HG02970 (cell line): ENCODE measurements at regions not wholly inside any gene's neighbourhood (a gene's known extent, or its start where the extent isn't known, plus 50 kb on each side); places are given as distances from the start of the nearest gene placed in this dataset.

ENCODE experiments used
- ATAC-seq: cut with Tn5 transposase; IDR thresholded peaks from one replicate; pipeline ENCODE4 v1.9.1; 2021; ENCODE audit warnings: mild to moderate bottlenecking, moderate library complexity, moderate number of reproducible peaks; ENCODE audit not compliant: unreplicated experiment, low FRiP score

- no peak for ATAC-seq
Observed at GRCh38 chr6:87820343-87820984, 118.4 kb upstream of the AKIRIN2 start.

DNA sequence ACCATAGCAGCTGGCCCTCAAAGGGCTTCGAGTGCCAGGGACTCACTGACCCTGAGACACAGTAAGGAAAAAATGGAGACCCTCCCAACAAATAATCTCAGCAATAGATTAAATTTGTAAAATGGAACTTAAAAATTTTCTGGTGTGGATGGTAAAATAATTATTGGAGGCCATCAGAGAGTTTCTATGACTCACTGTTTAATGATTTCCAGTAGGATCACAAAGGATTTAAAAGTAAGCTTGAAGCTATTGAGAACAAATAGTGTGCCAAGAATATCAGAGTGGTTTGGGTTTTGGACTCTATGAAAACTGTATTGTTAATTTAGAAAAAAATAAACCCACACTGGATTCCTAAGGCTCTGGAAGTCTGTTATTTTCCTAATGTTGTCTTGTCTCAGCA, 115.2 kb upstream of the AKIRIN2 start:
- no peak for ATAC-seq

DNA sequence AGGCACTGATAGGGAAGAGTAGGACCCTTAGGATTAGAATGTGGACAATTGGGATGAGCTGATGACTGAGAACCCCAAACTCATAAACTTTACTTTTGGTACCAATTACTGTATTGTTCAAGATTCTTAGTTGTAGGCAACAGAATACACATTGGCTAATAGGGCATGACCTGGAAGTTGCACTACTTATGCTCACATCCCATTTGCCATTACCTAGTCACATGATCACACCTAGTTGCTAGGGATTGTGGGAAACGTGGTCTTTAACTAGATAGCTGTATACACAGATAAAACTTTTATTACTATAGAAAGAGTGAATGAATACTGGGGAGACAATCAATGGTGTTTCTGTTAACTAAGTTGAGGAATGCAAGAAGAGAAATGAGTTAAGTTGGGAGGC, 113.4 kb upstream of the AKIRIN2 start:
- ATAC-seq = no peak

DNA sequence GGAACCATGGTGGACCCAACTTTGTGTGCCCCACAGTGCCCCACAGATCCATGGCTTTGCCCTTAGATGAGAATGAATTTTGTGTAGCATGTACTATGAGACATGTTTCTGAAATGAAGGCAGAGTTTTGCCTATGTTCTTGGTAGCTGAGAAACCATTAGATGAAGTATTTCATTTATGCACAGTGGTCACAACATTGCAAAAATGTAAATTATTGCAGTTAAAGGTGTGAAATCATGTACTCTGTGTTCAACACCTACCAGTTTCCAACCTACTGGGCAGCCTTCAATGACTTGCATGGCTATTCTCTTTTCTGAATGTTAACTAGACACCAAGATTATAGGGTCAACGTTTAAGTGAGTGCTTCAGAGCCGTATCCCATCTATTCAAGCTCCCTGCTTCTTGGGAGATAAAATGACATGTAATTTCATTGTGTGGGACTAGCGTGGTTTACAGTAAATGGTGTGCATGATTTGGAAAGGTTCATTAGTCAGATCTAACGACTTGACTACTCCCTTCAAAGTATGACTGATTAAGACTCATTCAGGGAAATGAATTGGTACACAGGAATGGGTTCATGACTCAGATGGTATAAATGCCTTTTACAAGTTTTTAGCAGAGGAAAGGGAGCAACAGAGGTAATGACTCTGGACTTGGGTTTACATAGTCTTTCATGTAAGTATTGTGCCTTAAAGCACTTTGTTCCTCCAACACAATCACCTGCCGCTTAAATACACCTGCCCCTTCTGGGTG, 106.1 kb upstream of the AKIRIN2 start:
- ATAC-seq = no peak

DNA sequence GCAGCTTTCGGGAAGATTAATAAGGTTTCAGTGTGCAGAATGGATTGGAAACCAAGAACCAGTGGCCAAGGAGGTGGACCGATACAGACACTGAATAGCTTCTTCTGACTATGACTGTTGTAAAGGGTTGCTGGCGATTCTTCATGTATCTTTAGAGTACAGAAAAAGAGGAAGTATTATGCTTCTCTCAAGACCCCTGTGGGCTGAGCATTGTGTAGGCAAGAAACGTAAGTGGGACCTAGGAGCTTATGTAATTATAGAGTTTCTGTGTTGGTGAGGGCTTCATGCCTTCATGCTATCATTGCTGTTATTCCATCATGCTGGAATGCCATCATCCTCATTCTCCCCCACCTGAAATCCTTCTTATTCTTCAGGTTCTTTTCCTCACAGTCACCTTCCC, 105.4 kb upstream of the AKIRIN2 start:
- ATAC-seq = no peak

DNA sequence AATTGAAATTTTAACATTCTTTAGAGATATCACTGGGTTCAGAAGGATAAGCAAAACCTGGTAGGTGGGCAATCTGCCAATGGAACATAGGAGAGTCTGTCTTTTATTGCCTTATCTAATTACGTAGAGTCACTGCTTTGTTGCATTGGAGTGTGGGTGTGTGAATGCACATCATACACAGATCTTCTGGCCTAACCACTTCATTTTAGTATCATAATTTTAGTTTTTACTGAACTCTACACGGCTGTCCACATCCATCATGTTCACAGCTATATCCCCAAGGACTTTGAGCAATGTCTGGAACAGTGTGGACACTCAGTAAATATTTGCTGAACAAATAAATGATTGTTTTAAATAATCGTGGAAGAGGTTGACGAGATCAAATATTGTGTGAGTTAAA, 104.6 kb upstream of the AKIRIN2 start:
- no peak for ATAC-seq

GRCh38 chr6:87806099-87806498, 104.1 kb upstream of the AKIRIN2 start:
- ATAC-seq = no peak

GRCh38 chr6:87803791-87804190, 101.8 kb upstream of the AKIRIN2 start:
- ATAC-seq = no peak

- no peak for ATAC-seq
Observed at GRCh38 chr6:87799651-87800050, 97.6 kb upstream of the AKIRIN2 start.

GRCh38 chr6:87798393-87799278, 96.6 kb upstream of the AKIRIN2 start:
- no peak for ATAC-seq

- ATAC-seq = no peak
Observed at GRCh38 chr6:87794922-87795885, 93.2 kb upstream of the AKIRIN2 start.

GRCh38 chr6:87793315-87793714, 91.3 kb upstream of the AKIRIN2 start:
- ATAC-seq = no peak

- no peak for ATAC-seq
Observed at GRCh38 chr6:87791982-87792381, 89.9 kb upstream of the AKIRIN2 start.

DNA sequence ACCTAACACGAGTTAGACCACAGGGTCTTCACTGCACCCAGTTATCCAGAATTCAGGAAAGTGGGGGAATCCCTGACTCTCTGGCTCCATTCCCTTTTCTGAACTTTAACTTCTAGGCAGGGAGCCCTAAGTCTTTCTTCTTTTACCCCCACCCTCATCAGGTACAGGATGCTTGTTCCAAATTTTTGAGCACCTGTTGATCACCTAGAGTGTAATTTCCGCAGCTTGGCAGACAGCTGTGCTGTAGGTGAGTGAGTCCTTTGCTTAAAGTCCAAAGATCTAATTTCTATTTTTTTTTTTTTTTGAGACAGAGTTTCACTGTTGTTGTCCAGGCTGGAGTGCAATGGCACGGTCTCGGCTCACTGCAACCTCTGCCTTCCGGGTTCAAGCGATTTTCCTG, 89.5 kb upstream of the AKIRIN2 start:
- no peak for ATAC-seq

GRCh38 chr6:87791029-87791428, 89.0 kb upstream of the AKIRIN2 start:
- no peak for ATAC-seq

DNA sequence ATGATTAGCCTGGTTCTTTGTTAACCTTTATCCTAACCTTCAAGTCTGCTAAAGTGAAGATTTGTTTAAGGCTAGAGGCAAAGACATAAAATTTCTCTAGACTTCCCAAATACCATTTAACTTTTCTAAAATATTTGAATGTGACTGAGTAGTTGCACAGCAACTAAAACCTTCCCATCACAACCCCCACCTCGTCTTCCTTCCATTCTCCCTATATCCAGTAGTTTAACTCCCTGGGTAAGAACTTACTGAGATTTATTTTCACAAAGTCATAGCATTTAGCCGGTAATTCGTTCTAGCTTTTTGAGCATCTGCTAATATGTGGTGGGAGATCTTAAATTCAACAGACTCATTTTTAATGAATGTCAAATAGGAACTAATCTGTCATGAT, 87.9 kb upstream of the AKIRIN2 start:
- ATAC-seq = no peak

DNA sequence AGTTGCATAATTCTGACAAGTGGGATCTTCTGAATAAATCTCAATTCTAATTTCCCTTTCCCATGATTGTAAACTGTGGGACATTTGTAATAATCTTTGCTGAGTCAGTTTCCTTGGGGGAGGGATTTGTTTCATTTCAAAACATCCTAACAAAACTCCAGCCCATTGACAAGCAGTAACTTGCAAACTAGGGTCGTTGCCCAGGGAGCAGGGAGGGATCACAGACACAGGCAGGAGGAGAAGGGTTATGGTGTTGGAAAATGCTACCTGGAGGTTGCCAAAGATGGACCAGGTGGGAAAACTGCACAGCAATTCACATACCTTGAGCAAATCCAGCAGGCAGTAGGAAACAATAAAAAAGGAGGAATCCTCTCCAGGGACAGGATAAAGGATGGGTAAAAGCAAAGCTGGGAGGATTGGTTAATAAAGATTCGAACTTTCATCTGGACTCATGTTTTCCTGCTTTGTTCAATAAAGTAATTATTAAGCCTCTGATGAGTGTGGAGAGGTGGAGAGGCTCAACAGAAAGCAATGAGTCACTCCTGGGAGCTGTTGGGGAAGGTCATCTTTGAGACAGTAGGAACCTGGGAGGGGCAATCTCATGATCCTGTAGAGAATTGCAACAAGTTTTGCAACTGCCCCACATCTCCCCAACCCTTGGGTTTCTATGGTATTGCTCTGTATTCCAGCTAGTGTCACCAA, 87.3 kb upstream of the AKIRIN2 start:
- ATAC-seq = no peak

GRCh38 chr6:87788141-87788540, 86.1 kb upstream of the AKIRIN2 start:
- ATAC-seq = no peak

- no peak for ATAC-seq
Observed at GRCh38 chr6:87785229-87785862, 83.3 kb upstream of the AKIRIN2 start.
